SK-N-SH treated with all-trans-retinoic acid at 6 μM for 48 hours (cell line): ENCODE measurements at regions not wholly inside any gene's neighbourhood (a gene's known extent, or its start where the extent isn't known, plus 50 kb on each side); places are given as distances from the start of the nearest gene placed in this dataset.

Experiments used
- ESRRG ChIP-seq: fragments of 250-450 bp; sonication (Bioruptor Pico); IDR thresholded peaks from 2 replicates; pipeline ENCODE4 v1.6.1; 2021; ENCODE audit warnings: mild to moderate bottlenecking
- GLIS3 ChIP-seq: fragments of 250-450 bp; sonication (Bioruptor Pico); IDR thresholded peaks from 2 replicates; pipeline ENCODE4 v1.5.0; 2020; ENCODE audit warnings: mild to moderate bottlenecking, moderate library complexity
- PATZ1 ChIP-seq: fragments of 250-450 bp; sonication (Bioruptor Pico); IDR thresholded peaks from 2 replicates; pipeline ENCODE4 v1.8.0; 2020; ENCODE audit warnings: mild to moderate bottlenecking, moderate library complexity, borderline replicate concordance
- ZC3H10 ChIP-seq: fragments of 250-450 bp; sonication (Bioruptor Pico); IDR thresholded peaks from 2 replicates; pipeline ENCODE4 v1.5.1; 2021; ENCODE audit warnings: mild to moderate bottlenecking, moderate library complexity
- ZNF70 ChIP-seq: fragments of 450-650 bp; formaldehyde crosslinking; IDR thresholded peaks from 2 replicates; pipeline ENCODE4 v1.5.0; 2020; ENCODE audit warnings: mild to moderate bottlenecking, moderate library complexity

- no peak for TF ChIP-seq ESRRG (CRISPR knock-in tag)
- no peak for TF ChIP-seq ZNF70 (CRISPR knock-in tag)
- no peak for TF ChIP-seq GLIS3 (CRISPR knock-in tag)
- no peak for TF ChIP-seq PATZ1 (CRISPR knock-in tag)
- no peak for TF ChIP-seq ZC3H10 (CRISPR knock-in tag)
Measured at GRCh38 chrX:121479406-121479805, 432.0 kb downstream of the GLUD2 start.
